Stimulated activated CD4-positive, alpha-beta T cell treated with anti-CD3 and anti-CD28 coated beads, Interleukin-2, amount 100 ng/mL, for 48 hours (primary cell): ENCODE measurements at regions not wholly inside any gene's neighbourhood (a gene's known extent, or its start where the extent isn't known, plus 50 kb on each side); places are given as distances from the start of the nearest gene placed in this dataset.

ENCODE experiments used
- DNase-seq, 2 donors: peaks; one replicate each; pipeline ENCODE4 v3.0.0-alpha.2; 2020

- no peak for DNase-seq
Measured at GRCh38 chr2:67462738-67463496, 65.8 kb downstream of the ETAA1 start.

GRCh38 chr2:67463810-67464209, 66.7 kb downstream of the ETAA1 start:
- DNase-seq: no peak

- no peak for DNase-seq
Measured at GRCh38 chr2:67465623-67466022, 68.5 kb downstream of the ETAA1 start.

GRCh38 chr2:67466734-67467133, 69.6 kb downstream of the ETAA1 start:
- DNase-seq: no peak

- no peak for DNase-seq
Measured at GRCh38 chr2:67471681-67472080, 74.5 kb downstream of the ETAA1 start.

- no peak for DNase-seq
Measured at GRCh38 chr2:67476809-67477790, 80.0 kb downstream of the ETAA1 start.

- no peak for DNase-seq
Measured at GRCh38 chr2:67479261-67479660, 82.1 kb downstream of the ETAA1 start.

- no peak for DNase-seq
Measured at GRCh38 chr2:67485431-67485830, 88.3 kb downstream of the ETAA1 start.

- no peak for DNase-seq
Measured at GRCh38 chr2:67486041-67486796, 89.1 kb downstream of the ETAA1 start.

- DNase-seq: no peak
Measured at GRCh38 chr2:67487993-67488392, 90.9 kb downstream of the ETAA1 start.

GRCh38 chr2:67489396-67489795, 92.3 kb downstream of the ETAA1 start:
- DNase-seq: no peak

- DNase-seq: no peak
Measured at GRCh38 chr2:67498931-67499330, 101.8 kb downstream of the ETAA1 start.

- DNase-seq: no peak
Measured at GRCh38 chr2:67499989-67500388, 102.9 kb downstream of the ETAA1 start.

GRCh38 chr2:67500541-67500940, 103.4 kb downstream of the ETAA1 start:
- no peak for DNase-seq

- DNase-seq: no peak
Measured at GRCh38 chr2:67502346-67503065, 105.4 kb downstream of the ETAA1 start.

GRCh38 chr2:67503066-67503795, 106.1 kb downstream of the ETAA1 start:
- DNase-seq: no peak

GRCh38 chr2:67510745-67511144, 113.6 kb downstream of the ETAA1 start:
- no peak for DNase-seq

- no peak for DNase-seq
Measured at GRCh38 chr2:67514515-67514914, 117.4 kb downstream of the ETAA1 start.

- no peak for DNase-seq
Measured at GRCh38 chr2:67515056-67515455, 117.9 kb downstream of the ETAA1 start.

- DNase-seq: no peak
Measured at GRCh38 chr2:67515538-67515937, 118.4 kb downstream of the ETAA1 start.

GRCh38 chr2:67516362-67516761, 119.2 kb downstream of the ETAA1 start:
- no peak for DNase-seq
